Tongue (tissue), 1 donor: ENCODE measurements at regions not wholly inside any gene's neighbourhood (a gene's known extent, or its start where the extent isn't known, plus 50 kb on each side); places are given as distances from the start of the nearest gene placed in this dataset.

Experiments
- DNase-seq: peaks from one replicate; pipeline ENCODE4 v3.0.0-alpha.2; 2015

- DNase-seq: no peak
These were observed 1215.3 kb downstream of the BRD1 start for GRCh38 chr22:48612077-48612995.

- DNase-seq: no peak
These were observed 1218.3 kb downstream of the BRD1 start for GRCh38 chr22:48609279-48609865.

GRCh38 chr22:48607901-48608662, 1219.6 kb downstream of the BRD1 start:
- peak; percentile 43 for DNase-seq

- no peak for DNase-seq
These were observed 1220.9 kb downstream of the BRD1 start for GRCh38 chr22:48606684-48607307.

GRCh38 chr22:48605856-48606481, 1221.7 kb downstream of the BRD1 start:
- no peak for DNase-seq

- DNase-seq: no peak
These were observed 1222.5 kb downstream of the BRD1 start for GRCh38 chr22:48605125-48605524.

- no peak for DNase-seq
These were observed 1223.9 kb downstream of the BRD1 start for GRCh38 chr22:48603621-48604320.

- no peak for DNase-seq
These were observed 1224.7 kb downstream of the BRD1 start for GRCh38 chr22:48602805-48603518.

- DNase-seq: no peak
These were observed 1227.0 kb downstream of the BRD1 start for GRCh38 chr22:48600681-48601080.

GRCh38 chr22:48600171-48600570, 1227.5 kb downstream of the BRD1 start:
- no peak for DNase-seq

GRCh38 chr22:48599346-48599745, 1228.3 kb downstream of the BRD1 start:
- DNase-seq: no peak

- DNase-seq: peak; percentile 34
These were observed 1231.4 kb downstream of the BRD1 start for GRCh38 chr22:48596111-48596850.

- no peak for DNase-seq
These were observed 1232.2 kb downstream of the BRD1 start for GRCh38 chr22:48595511-48595905.

- DNase-seq: no peak
These were observed 1232.7 kb downstream of the BRD1 start for GRCh38 chr22:48594757-48595510.

GRCh38 chr22:48594016-48594756, 1233.5 kb downstream of the BRD1 start:
- DNase-seq: no peak

GRCh38 chr22:48593551-48593950, 1234.1 kb downstream of the BRD1 start:
- no peak for DNase-seq

GRCh38 chr22:48592931-48593330, 1234.7 kb downstream of the BRD1 start:
- DNase-seq: no peak

- DNase-seq: no peak
These were observed 1235.2 kb downstream of the BRD1 start for GRCh38 chr22:48592488-48592887.

- DNase-seq: no peak
These were observed 1235.7 kb downstream of the BRD1 start for GRCh38 chr22:48592066-48592345.
